DMS79 (cell line): ENCODE measurements at regions not wholly inside any gene's neighbourhood (a gene's known extent, or its start where the extent isn't known, plus 50 kb on each side); places are given as distances from the start of the nearest gene placed in this dataset.
"Not testable (repeated sequence)": the region's sequence is repeated elsewhere in the genome, so short reads cannot be mapped to it uniquely, and the experiment has no call there.

ENCODE experiments used
- DNase-seq: peaks from one replicate; lab custom pipeline; 2025; lab: John Stamatoyannopoulos, UW

DNA sequence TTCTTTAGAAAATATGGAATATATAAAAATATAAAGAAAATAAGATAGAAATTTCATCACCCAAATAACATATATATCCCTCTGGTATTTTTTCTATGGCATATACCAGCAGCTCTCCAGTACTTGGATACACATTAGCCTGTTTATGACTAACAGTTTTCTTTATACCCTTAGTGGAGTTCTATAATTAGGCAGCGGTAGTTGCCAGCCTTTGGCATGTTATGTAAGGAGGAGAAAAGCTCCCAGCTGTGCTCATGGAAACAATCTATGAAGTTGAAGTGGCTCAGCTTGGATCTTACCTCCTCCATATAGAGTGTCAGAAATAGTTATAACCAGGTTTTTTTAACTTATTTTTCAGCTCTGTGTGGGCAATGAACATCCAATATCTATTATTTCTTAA lies 1636.8 kb downstream of the AMY1C start:
- DNase-seq = no peak

DNA sequence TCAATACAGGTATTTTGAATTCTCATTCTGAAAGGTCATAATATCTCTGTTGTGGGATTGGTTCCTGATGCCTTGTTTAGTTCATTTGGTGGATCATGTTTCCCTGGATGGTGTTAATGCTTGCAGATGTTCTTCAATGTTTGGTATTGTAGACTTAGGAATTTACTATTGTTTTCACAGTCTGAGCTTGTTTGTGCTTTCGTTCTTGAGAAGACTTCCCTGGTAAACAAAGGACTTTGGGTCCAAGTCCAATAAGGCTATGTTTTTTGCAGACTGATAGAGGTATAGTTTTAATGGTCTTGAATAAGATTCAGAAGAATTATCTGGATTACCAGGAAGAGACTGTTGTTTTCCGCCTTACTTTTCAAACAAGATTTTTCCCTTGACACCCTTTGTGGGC lies 1646.3 kb downstream of the AMY1C start:
- no peak for DNase-seq

DNA sequence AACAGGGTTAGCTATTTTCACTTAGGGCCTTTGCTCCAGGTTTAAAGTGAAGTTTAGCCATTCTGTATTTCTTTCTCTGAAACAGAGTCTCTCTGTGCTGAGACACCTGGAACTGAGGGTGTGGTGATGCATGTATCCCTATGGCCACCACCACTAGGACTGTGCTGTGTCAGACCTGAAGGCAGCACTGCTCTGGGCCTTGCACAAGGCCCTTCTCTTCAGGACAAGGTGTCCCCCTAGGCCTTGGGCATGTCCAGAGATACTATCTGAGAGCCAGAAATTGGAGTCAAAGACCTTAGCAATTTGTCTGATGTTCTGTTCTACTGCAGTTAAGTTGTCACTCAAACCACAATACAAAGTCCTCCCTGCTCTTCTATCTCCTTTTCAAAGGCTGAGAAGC lies 1649.2 kb downstream of the AMY1C start:
- no peak for DNase-seq

DNA sequence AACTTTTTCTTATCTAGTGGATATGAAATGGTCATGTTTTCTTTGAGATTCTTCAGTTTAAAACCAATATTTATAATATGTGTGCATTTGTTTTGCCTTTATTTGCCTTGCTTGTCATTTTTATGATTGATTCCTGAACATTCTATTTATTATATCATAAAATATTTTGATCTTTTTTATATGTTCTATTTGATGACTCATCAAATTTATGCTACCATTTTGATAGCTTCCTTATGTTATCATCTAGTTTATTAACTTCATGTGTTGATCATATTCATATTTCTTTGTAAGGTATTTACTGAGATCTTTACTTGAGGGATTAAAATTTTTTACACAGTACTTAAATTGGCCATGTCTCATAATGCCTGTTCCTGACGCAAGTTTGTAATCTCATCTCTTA lies 1650.0 kb downstream of the AMY1C start:
- DNase-seq = no peak

DNA sequence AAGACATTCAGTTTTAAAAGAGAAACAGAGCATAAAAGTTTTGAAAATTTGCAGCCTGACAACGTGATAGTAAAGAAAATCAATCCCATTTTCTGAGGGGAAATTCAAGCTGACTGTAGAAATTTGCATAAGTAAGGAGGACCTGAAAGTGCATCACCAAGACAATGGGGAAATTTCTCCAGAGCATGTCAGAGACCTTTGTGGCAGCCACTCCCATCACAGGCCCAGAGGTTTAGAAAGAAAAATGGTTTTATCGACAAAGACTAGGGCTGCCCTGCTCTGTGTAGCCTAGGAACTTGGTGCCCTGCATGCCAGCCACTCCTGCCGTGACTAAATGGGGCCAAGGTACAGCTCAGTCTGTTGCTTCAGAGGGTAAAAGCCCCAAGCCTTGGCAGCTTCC lies 1640.2 kb upstream of the PRMT6 start:
- DNase-seq = no peak

DNA sequence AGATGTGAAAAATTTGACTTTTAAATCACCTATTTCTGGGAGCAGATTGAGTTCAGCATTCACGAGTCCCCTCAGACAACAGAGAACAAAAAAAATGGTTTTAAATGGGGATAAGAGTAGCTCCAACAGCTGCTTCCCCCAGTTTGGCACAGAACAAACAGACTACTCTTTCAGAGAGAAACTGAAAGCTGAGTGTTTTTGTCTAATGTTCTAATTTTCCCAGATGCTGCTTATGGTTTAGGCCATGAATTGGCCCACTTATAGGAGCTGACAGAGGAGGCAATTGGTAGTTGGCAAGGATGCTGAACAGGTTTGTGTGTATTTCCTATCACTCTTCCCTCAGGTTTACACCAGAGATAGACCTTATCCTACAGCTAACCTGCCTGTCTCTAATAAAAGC lies 1637.4 kb upstream of the PRMT6 start:
- no peak for DNase-seq

DNA sequence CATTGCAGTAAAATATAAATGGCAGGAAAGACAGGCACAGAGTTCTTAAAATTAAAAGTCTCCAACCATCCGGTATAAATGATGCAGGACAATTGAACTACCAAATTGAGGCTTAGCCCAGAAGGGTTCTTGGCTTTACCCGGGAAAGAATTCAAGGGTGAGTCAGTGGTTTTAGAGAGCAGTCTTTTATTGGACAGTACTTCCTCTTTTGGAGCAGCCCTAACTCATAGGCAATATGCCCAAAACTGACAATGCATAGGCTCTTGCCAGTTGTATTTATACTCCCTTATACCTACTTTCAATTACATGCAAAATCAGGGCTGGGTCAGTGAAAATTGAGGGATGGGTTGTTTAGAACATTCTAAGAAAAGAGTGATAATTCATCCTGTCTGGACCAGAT lies 1628.9 kb upstream of the PRMT6 start:
- no peak for DNase-seq

DNA sequence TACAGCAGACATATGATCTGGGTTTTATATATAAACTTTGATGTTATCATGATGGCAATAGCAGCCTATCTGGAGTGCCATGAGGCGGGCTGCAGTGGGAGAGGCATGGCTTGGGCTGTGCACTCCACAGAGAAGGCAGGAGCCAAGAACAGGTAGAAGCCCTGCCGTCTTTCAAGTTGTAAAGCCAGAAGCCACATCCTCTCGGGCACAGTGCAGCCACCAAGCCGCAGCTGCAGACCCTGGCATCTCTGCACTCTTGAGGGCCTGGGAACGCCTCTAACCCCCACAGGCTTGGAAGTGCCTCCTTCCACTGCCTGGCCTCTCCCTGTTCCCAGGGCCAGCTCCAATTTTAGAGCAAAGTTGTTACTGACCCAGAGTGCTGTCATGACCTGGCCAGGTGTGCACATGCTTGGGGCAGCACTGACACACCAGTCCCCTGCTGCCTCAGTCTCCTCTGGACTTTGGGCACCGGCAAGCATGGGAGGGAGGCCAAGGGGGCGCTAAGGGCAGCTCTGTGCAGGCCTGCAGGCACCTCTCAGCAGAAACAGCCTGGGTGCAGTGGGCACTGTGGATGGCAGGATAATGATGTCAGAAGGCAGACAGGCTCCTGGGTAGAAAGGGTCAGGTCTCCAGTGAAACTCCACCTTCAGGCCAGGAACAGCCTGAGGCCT lies 1619.8 kb upstream of the PRMT6 start:
- no peak for DNase-seq

DNA sequence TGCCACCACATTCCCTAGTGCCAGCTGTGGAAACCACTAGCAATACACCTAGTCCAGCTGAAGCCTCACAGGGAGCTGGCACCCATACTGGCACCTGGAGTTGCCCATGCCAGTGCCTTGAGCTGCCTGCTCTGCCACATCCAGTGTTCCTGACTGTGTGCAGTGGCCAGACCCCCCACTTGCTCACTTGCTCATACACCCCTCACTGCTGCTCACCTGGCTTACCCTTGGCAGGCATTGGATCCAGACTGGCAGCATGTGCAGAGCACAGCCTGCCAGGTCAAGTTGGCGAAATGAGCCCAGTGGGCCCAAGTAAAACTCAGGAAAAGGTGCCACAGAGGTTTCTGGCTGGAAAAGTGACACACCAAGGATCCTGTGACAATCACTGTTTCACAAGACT lies 1618.6 kb upstream of the PRMT6 start:
- no peak for DNase-seq

DNA sequence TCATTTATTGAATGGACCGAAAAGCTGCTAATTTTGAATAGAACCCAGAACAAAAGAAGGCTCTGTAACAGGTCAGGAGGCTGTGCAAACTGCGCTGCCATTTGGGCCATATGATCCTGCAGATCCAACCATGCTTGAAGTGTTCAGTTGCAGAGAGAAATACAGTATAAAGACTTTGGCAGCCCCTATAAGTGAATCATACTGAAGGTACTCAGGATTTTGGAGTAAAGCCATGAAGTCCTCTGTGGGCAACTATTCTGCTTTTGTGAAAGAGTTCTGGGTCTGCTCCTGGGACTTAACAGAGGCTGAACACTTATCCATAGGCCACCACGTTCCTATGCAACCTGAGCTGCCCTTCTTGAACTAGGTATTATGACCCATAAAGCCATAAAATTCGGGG lies 1613.6 kb upstream of the PRMT6 start:
- no peak for DNase-seq

DNA sequence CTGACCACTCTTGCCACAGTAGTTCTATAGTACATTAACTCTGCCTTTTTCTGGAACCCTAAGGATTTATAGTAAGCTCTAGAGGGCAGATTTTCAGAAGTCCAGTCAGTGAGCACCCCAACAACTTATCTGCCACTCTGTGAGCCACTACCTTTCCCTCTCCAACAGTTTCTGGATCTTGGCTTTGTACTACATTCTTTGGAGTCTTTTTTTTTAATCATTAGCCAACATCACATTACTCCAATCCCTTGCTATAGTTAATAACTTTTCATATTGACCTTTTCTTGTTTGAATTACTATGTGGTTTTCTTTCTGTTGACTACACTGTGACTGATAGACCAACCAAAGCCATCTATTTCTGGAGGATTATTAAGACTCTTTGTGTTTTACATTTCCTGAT lies 1596.7 kb upstream of the PRMT6 start:
- no peak for DNase-seq

DNA sequence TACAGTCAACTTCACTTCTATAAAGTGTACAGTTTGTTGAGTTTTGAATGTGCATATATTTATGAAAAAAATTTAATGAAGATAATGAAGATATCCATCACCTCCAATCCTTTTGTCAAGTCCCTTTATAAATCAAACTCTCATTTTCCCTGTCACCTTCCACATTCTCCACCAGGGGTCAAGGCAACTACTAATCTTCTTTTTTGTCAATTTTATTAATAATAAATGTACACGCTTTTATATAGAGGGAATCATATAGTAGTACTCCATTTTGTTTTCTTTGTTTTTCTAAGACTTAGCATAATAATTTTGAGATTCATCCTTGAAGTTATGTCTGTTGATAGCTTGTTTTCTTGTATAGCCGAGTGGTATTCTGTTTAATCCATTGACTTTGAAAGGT lies 1594.2 kb upstream of the PRMT6 start:
- no peak for DNase-seq

DNA sequence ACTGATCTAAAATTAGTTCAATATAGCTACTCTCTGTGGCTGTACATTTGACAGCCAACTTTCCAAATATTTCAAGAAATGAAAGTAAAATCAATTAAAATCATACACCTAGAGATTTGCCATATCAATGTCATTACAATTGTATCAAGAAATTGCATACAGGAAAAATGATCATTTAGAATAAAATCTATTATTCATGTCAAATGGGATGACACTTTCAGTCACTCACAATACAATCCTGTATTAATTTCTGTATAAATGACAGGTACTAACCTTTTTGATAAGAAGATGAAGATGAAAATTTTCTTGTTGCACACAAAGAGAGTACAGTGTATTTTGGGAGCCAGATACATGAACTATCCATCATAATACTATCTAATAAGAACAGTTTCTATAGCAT lies 1588.9 kb upstream of the PRMT6 start:
- no peak for DNase-seq

DNA sequence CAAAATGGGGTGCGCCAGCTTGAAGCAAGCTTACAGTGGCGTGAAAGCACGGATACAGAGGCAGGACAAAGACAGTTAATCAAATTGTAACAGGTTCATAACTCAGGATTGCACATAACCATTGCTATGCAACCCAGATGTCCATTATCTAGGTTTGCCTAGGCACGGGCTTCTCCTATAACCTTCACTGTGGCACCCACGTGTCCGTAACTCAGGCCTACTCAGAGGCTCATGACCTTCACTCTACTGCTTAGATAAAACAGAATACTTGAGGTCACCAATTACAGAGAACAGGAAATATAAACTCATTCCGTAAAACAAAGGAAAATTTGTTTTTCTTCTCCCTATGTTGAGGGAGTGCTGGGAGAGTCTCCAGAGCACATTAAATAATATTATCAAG lies 1585.9 kb upstream of the PRMT6 start:
- not testable (repeated sequence) for DNase-seq

DNA sequence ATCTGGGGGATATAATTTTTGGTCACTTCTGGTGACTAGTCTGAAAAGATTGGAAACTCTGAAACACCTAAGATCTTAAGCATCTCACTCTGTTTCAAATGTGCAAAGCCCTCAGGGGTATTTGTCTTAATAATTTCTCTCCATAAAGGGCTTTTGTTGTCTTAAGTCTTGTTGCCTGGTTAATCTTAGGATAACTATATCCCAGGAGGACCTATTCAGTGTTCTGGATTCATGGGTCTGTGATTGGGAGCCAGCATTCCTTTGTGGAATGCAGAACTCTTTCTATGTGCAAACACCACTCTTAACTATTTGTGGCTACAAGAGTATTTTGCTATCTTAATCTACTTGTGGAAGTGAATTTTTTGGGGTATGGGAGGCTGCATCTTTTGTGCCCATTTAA lies 1573.0 kb upstream of the PRMT6 start:
- DNase-seq = no peak

DNA sequence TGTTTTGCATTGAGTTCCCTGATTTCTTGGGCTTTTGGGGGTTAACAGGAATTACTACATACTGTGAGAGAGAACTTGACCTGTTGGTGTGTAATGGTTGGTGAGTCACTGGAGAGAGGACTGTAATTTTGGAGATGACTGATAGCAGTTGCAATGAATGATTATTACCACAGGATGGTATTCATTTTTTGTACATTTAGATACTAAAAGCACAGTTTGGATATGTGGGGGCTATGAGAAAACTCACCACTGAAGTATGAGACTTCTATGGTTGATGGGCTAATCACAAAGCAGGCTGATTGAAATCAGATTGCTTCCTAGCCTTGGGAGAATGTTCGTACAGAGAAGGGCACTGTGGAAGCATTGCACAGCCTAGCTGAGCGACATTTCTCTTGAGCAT lies 1571.3 kb upstream of the PRMT6 start:
- DNase-seq = no peak

DNA sequence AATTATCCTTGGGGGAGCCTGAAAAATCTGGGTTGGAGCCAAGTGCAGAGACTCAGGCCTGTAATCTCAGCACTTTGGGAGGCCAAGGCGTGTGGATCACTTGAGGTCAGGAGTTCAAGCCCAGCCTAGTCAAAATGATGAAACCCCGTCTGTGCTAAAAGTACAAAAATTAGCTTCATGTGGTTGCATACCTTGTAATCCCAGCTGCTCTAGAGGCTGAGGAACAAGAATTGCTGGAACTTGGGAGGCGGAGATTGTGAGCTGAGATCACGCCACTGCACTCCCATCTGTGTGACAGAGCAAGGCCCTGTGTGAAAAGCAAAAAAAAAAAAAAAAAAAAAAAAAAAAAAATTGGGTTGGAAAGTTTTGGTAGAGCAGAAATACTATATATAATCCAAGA lies 1563.6 kb upstream of the PRMT6 start:
- no peak for DNase-seq

DNA sequence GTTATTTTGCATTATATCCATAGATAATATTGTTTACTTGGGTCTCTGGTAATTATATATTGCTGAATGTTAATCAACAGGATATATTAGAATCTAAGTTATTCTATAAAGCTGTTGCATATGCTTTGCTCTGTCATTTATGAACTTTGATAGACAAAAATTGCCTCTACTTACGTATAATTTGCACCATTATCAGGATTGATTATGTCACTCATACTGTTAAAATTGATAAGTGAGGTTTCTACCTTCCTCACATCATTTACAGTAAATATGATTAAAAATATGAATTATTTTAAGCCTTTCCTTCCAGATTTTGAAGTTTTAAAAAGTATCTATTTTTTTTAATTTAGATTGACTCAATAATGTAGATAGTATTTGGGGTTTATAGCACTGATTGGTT lies 1540.4 kb upstream of the PRMT6 start:
- DNase-seq = no peak

DNA sequence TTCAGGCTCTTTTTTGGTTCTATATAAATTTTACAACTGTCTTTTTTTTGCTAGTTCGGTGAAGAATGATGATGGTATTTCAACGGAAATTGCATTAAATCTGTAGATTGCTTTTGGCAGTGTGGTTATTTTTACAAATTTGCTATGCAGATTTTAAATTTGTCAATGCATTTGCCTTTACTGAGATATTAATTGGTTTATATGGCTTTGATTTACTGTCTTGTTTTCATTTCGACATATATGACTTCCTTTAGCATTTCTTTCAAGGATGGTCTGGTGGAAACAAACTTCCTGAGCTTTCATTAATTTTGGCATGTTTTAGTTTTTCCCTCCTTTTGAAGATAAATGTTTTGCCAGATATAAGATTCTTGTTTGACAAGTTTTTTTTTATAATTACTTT lies 1522.5 kb upstream of the PRMT6 start:
- DNase-seq = no peak

DNA sequence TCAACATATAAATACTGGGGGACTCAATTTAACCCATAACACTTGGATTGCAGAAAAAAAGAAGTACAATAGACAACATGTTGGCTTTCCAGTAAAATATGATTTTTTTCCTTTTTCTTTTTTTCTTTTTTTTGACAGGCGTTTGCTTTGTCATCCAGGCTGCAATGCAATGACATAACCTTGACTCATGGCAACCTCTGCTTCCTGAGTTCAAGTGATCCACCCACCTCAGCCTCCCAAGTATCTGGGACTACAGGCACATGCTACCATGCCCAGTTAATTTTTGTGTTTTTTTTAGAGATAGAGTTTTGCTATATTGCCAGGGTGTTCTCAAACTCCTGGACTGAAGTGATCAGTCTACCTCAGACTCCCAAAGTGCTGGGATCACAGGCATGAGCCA lies 1512.0 kb upstream of the PRMT6 start:
- no peak for DNase-seq

DNA sequence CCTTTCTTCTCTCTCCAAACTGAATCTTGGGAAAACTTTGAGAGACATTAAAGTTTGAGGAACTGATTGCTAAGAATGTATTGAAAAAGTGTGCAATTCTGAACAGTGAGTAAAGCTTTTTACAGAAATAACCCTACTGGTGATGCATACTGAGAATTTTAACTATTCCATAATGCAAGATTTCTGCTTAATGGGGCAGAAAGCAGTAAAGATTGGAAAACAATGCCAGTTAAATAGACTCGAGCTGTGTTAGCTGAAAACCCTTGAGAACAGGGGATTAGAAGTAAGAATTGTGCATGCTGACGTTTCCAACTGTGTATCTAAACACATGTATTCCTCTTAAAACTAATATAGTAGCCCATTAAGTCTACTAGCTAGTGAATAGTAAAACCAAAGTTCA lies 1500.2 kb upstream of the PRMT6 start:
- DNase-seq = no peak

DNA sequence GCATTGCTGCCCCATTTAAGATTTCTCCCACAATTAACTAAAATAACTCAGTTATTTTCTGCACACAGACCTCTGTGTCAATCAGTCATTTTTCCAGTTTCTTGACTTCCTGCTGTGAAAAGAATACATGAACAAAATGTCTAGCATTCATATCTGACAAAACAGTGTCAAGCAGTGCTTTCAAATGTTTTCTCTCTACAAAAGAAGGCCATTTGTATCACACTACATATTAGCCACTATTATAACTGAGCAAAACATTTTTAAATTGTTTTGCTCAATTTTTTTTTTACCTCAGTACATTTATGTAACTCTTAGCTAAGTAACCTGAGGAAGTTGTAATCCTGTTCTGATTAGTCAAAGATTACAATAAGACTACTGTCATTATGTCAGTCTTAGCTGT lies 1498.5 kb upstream of the PRMT6 start:
- no peak for DNase-seq

DNA sequence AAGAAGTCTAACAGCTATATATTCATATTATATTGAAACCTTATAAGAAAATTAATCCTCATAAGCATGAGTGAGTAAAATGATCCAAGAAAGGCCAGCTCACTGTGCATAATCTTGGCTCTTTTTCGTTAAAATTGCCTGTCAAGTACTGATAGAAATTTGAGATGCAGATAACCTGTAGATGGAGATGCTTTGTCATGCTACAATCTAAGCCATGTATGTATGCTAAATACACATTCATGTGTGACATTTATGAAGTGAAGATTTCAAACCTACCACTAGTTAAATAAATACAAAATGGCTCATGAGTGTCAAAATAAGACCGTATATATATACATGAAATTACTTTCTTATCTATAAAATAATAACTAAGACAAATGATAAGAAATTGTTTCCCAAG lies 1491.5 kb upstream of the PRMT6 start:
- no peak for DNase-seq

DNA sequence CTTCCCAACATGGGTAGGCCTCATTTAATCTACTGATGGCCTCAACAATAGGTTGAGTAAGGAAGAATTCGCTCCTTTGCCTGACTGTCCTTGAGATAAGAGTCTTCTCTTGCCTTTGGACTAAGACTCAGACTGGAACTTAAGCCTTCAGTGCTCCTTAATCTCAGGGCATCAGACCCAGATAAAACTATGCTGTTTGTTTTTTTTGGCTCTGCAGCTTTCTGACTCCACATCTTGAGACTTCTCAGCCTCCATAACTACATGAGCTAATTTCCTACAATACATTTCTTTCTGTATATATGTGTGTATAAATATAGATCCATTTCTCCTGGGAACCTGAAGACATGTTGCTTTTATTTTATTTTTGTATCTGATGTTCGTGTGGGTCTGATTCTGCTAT lies 1470.7 kb upstream of the PRMT6 start:
- DNase-seq = no peak

DNA sequence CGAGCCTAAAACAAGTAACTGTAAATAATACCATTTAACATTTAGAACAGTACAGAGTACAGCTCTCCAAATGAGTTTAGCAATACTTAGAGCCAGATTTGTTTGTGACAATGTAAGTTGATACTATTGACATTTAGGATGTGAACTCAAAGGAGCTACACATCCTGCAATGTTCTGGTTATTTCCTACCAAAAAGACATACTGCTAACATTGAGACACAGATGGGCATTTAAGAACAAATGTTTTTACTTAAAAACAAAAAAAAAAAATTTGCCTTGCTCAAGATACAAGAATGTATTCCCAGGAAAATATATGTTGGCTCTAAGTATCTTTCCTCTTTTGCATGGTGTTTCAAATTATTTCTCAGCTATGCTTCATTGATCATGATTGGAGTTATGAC lies 1464.8 kb upstream of the PRMT6 start:
- DNase-seq = no peak
